ENCODE measurements at regions not wholly inside any gene's neighbourhood (a gene's known extent, or its start where the extent isn't known, plus 50 kb on each side); places are given as distances from the start of the nearest gene placed in this dataset.

DNA sequence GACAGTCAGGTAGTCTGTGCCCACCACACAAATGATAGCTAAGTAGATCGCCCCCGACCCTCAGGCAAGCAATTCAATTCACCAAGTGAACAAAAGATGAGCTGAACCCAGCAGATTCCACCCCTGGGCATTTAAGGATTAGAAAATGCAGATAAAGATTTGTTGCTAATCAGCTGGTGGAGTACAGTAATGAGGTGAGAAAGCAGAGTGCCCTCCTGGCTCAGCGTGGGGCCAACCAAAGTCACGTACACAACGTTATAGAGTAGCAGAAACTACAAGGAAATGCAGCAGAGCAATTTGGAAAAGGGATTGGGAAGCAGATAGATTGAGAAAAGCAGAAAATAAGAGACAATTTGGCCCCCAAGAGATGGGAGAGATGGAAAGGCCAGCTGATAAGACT is 91.2 kb downstream of the SOX9 start:
- H3K27me3 ChIP-seq (ENCODE audit: control insufficient read depth, insufficient read depth, low read length), result no peaks in the 10 kb centered on the region
- no peaks in the 10 kb centered on the region for H3K36me3 ChIP-seq (ENCODE audit: control insufficient read depth, insufficient read depth, low read length)
- no peak overlapping the region for H3K4me3 Mint-ChIP-seq
- no peak overlapping the region for H3K27ac ChIP-seq (ENCODE audit: insufficient read depth, low read length, poor library complexity, severe bottlenecking)
- H3K4me1 ChIP-seq (ENCODE audit: control insufficient read depth, insufficient read depth, low read length, poor library complexity, severe bottlenecking), result no peaks in the 10 kb centered on the region
- no peaks in the 10 kb centered on the region for H3K36me3 Mint-ChIP-seq
- DNase-seq (no peak), ATAC-seq (ENCODE audit: low read depth in 2 of 2) (no peak)
- no peaks in the 10 kb centered on the region for H3K4me1 Mint-ChIP-seq
- no peaks in the 10 kb centered on the region for H3K9me3 ChIP-seq (ENCODE audit: control insufficient read depth in 2 of 2, low read length in 2 of 2)
- no peak overlapping the region for H3K27ac Mint-ChIP-seq
- peaks cover 0 to 4% (median 0%) of the 10 kb centered on the region in 7 donors for H3K9me3 Mint-ChIP-seq
- no peak overlapping the region for H3K4me3 ChIP-seq (ENCODE audit: low read depth, low read length)
- H3K27me3 Mint-ChIP-seq, result no peaks in the 10 kb centered on the region

GRCh38 chr17:72215490-72215889 is 94.7 kb downstream of the SOX9 start:
- no peak overlapping the region for H3K27ac Mint-ChIP-seq
- no peaks in the 10 kb centered on the region for H3K4me1 ChIP-seq (ENCODE audit: control insufficient read depth, insufficient read depth, low read length, poor library complexity, severe bottlenecking)
- H3K36me3 ChIP-seq (ENCODE audit: control insufficient read depth, insufficient read depth, low read length), result no peaks in the 10 kb centered on the region
- H3K4me1 Mint-ChIP-seq, result no peaks in the 10 kb centered on the region
- H3K27me3 Mint-ChIP-seq, result peaks cover 22% of the 10 kb centered on the region
- no peak overlapping the region for H3K4me3 Mint-ChIP-seq
- DNase-seq, result no peak
- H3K9me3 Mint-ChIP-seq, result peaks cover 0 to 9% (median 0%) of the 10 kb centered on the region in 7 donors
- H3K36me3 Mint-ChIP-seq, result no peaks in the 10 kb centered on the region
- H3K27ac ChIP-seq (ENCODE audit: insufficient read depth, low read length, poor library complexity, severe bottlenecking), result no peak overlapping the region
- peaks cover under 1% of the 10 kb centered on the region for H3K27me3 ChIP-seq (ENCODE audit: control insufficient read depth, insufficient read depth, low read length)
- ATAC-seq (ENCODE audit: low read depth in 2 of 2), result no peak
- H3K9me3 ChIP-seq (ENCODE audit: control insufficient read depth in 2 of 2, low read length in 2 of 2), result no peaks in the 10 kb centered on the region
- H3K4me3 ChIP-seq (ENCODE audit: low read depth, low read length), result no peak overlapping the region

- ATAC-seq (ENCODE audit: low read depth in 2 of 2) (no peak), DNase-seq (no peak)
- Histone ChIP-seq H3K27me3 (ENCODE audit: control insufficient read depth, insufficient read depth, low read length) (peaks cover 4% of the 10 kb centered on the region), H3K36me3 (ENCODE audit: control insufficient read depth, insufficient read depth, low read length) (no peaks in the 10 kb centered on the region), H3K27ac (ENCODE audit: insufficient read depth, low read length, poor library complexity, severe bottlenecking) (no peak overlapping the region), H3K9me3 (ENCODE audit: control insufficient read depth in 2 of 2, low read length in 2 of 2) (no peaks in the 10 kb centered on the region), H3K4me1 (ENCODE audit: control insufficient read depth, insufficient read depth, low read length, poor library complexity, severe bottlenecking) (no peaks in the 10 kb centered on the region), H3K4me3 (ENCODE audit: low read depth, low read length) (no peak overlapping the region)
- Mint-ChIP-seq H3K27ac (no peak overlapping the region), H3K4me1 (no peaks in the 10 kb centered on the region), H3K9me3 (peaks cover 0 to 9% (median 3%) of the 10 kb centered on the region in 7 donors), H3K27me3 (peaks cover 26% of the 10 kb centered on the region), H3K36me3 (no peaks in the 10 kb centered on the region), H3K4me3 (no peak overlapping the region)
Observed at GRCh38 chr17:72215928-72216327, 95.1 kb downstream of the SOX9 start.

DNA sequence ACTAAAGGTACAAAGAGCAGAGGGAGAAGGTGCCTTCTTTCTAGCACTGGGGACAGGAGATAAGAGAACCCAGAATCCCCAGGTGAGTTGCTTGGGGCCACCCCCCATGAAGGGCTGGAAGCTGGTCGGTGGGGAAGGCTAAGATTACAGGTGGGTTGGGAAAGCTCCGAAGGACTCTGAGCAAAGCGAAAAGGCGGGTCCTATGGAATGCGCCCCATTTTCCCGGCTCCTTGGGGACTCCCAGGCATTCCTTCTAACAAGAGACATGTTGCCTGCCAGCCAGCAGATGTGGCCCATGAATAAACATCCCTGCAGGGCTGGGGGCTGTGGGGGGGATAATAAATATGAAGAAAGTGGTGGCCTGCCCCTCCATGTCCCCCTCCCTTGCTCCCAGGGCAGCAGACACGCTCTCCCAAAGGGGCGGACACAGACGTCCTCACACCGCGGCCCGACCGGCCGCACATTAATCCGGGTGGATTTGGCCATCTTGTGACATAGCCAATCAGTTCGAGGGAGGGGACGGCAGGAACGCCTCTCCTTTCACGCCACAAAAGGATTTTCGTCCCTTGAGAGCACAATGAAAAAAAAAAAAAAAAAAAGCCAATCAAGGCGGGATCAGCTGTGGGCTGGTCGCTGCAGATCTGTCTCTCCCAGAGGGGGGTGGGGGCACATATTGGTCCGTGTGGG is 98.5 kb downstream of the SOX9 start:
- peaks cover 13% of the 10 kb centered on the region for H3K27me3 ChIP-seq (ENCODE audit: control insufficient read depth, insufficient read depth, low read length)
- peaks cover 28% of the 10 kb centered on the region for H3K27me3 Mint-ChIP-seq
- no peak overlapping the region for H3K4me3 ChIP-seq (ENCODE audit: low read depth, low read length)
- no peaks in the 10 kb centered on the region for H3K4me1 ChIP-seq (ENCODE audit: control insufficient read depth, insufficient read depth, low read length, poor library complexity, severe bottlenecking)
- H3K9me3 Mint-ChIP-seq, result peaks cover 0 to 9% (median 3%) of the 10 kb centered on the region in 7 donors
- no peak overlapping the region for H3K4me3 Mint-ChIP-seq
- H3K36me3 ChIP-seq (ENCODE audit: control insufficient read depth, insufficient read depth, low read length), result no peaks in the 10 kb centered on the region
- H3K27ac ChIP-seq (ENCODE audit: insufficient read depth, low read length, poor library complexity, severe bottlenecking), result no peak overlapping the region
- DNase-seq, result no peak
- no peak for ATAC-seq (ENCODE audit: low read depth in 2 of 2)
- no peaks in the 10 kb centered on the region for H3K36me3 Mint-ChIP-seq
- H3K9me3 ChIP-seq (ENCODE audit: control insufficient read depth in 2 of 2, low read length in 2 of 2), result no peaks in the 10 kb centered on the region
- no peak overlapping the region for H3K27ac Mint-ChIP-seq
- no peaks in the 10 kb centered on the region for H3K4me1 Mint-ChIP-seq

- Mint-ChIP-seq H3K27ac (no peak overlapping the region), H3K4me1 (no peaks in the 10 kb centered on the region)
Observed at GRCh38 chr17:72219824-72220493, 99.1 kb downstream of the SOX9 start.

DNA sequence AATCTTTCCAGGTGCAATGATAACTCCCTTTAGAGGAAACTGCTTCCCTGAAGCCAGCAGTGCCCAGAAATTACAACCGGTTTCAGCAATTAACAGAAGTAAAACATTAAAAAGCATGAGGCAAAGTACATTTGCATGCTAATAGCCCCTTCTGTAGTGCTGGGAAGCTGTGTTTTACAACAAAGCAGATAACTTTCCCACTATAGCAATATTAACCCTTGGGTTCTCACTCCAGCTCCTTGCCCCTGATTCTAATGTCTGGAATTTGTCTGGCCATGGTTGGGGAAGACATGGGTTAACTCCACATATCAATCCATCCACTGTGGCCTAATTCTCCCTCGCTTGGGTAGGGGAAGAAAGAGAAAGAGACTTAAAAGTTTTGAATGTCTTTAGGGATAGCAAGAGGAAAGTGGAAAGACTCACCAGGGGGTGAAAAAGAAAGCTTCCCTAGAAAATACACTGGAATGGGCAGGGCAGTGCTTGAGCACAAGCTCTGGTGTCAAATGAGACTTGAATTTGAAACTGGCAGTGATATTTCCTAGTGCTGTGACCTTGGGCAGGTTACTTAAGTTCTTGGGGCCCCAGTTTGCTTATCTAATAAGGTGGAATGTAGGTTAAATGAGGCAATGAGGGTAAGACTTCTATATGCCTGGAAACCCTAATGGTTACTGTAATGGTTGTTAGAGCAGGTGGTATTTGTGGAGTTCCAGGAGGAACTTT is 102.0 kb downstream of the SOX9 start:
- no peak for ATAC-seq (ENCODE audit: low read depth in 2 of 2)
- H3K27ac Mint-ChIP-seq, result no peak overlapping the region
- no peaks in the 10 kb centered on the region for H3K4me1 Mint-ChIP-seq
- no peak overlapping the region for H3K27ac ChIP-seq (ENCODE audit: insufficient read depth, low read length, poor library complexity, severe bottlenecking)
- no peaks in the 10 kb centered on the region for H3K9me3 ChIP-seq (ENCODE audit: control insufficient read depth in 2 of 2, low read length in 2 of 2)
- peaks cover 28% of the 10 kb centered on the region for H3K27me3 Mint-ChIP-seq
- peaks cover 0 to 9% (median 5%) of the 10 kb centered on the region in 7 donors for H3K9me3 Mint-ChIP-seq
- no peak overlapping the region for H3K4me3 ChIP-seq (ENCODE audit: low read depth, low read length)
- no peak overlapping the region for H3K4me3 Mint-ChIP-seq
- no peaks in the 10 kb centered on the region for H3K4me1 ChIP-seq (ENCODE audit: control insufficient read depth, insufficient read depth, low read length, poor library complexity, severe bottlenecking)
- H3K27me3 ChIP-seq (ENCODE audit: control insufficient read depth, insufficient read depth, low read length), result peaks cover 13% of the 10 kb centered on the region
- H3K36me3 ChIP-seq (ENCODE audit: control insufficient read depth, insufficient read depth, low read length), result no peaks in the 10 kb centered on the region
- no peaks in the 10 kb centered on the region for H3K36me3 Mint-ChIP-seq
- no peak for DNase-seq

More at GRCh38 chr17:72219824-72220493, 99.1 kb downstream of the SOX9 start:
- Histone ChIP-seq H3K4me3 (ENCODE audit: low read depth, low read length) (no peak overlapping the region), H3K27ac (ENCODE audit: insufficient read depth, low read length, poor library complexity, severe bottlenecking) (no peak overlapping the region), H3K4me1 (ENCODE audit: control insufficient read depth, insufficient read depth, low read length, poor library complexity, severe bottlenecking) (no peaks in the 10 kb centered on the region), H3K36me3 (ENCODE audit: control insufficient read depth, insufficient read depth, low read length) (no peaks in the 10 kb centered on the region), H3K9me3 (ENCODE audit: control insufficient read depth in 2 of 2, low read length in 2 of 2) (no peaks in the 10 kb centered on the region), H3K27me3 (ENCODE audit: control insufficient read depth, insufficient read depth, low read length) (peaks cover 13% of the 10 kb centered on the region)
- DNase-seq (no peak), ATAC-seq (ENCODE audit: low read depth in 2 of 2) (no peak)
- H3K36me3 Mint-ChIP-seq, result no peaks in the 10 kb centered on the region
- no peak overlapping the region for H3K4me3 Mint-ChIP-seq
- H3K9me3 Mint-ChIP-seq, result peaks cover 0 to 9% (median 3%) of the 10 kb centered on the region in 7 donors
- H3K27me3 Mint-ChIP-seq, result peaks cover 28% of the 10 kb centered on the region

- DNase-seq (no peak), ATAC-seq (ENCODE audit: low read depth in 2 of 2) (no peak)
- no peak overlapping the region for H3K4me3 ChIP-seq (ENCODE audit: low read depth, low read length)
- no peaks in the 10 kb centered on the region for H3K4me1 Mint-ChIP-seq
- H3K36me3 Mint-ChIP-seq, result no peaks in the 10 kb centered on the region
- no peak overlapping the region for H3K4me3 Mint-ChIP-seq
- no peaks in the 10 kb centered on the region for H3K9me3 ChIP-seq (ENCODE audit: control insufficient read depth in 2 of 2, low read length in 2 of 2)
- peaks cover 13% of the 10 kb centered on the region for H3K27me3 ChIP-seq (ENCODE audit: control insufficient read depth, insufficient read depth, low read length)
- H3K36me3 ChIP-seq (ENCODE audit: control insufficient read depth, insufficient read depth, low read length), result no peaks in the 10 kb centered on the region
- no peak overlapping the region for H3K27ac ChIP-seq (ENCODE audit: insufficient read depth, low read length, poor library complexity, severe bottlenecking)
- H3K27ac Mint-ChIP-seq, result no peak overlapping the region
- peaks cover 0 to 5% (median 3%) of the 10 kb centered on the region in 7 donors for H3K9me3 Mint-ChIP-seq
- peaks cover 25% of the 10 kb centered on the region for H3K27me3 Mint-ChIP-seq
- no peaks in the 10 kb centered on the region for H3K4me1 ChIP-seq (ENCODE audit: control insufficient read depth, insufficient read depth, low read length, poor library complexity, severe bottlenecking)
Observed at GRCh38 chr17:72223866-72224291, 103.1 kb downstream of the SOX9 start.

Data from CD4-positive, CD25-positive, alpha-beta regulatory T cell (primary cell).